ENCODE measurements at regions not wholly inside any gene's neighbourhood (a gene's known extent, or its start where the extent isn't known, plus 50 kb on each side); places are given as distances from the start of the nearest gene placed in this dataset.

GRCh38 chr14:81837304-81837703, 303.7 kb upstream of the SEL1L start:
- Histone ChIP-seq H3K4me3 (replicated peaks; ENCODE audit: insufficient read depth, low read length) (no peak overlapping the region), H3K27ac (replicated peaks) (peak overlapping the region; percentile 27; the same call in 1 of the 2 replicates), H3K27me3 (ENCODE audit: insufficient read depth, poor library complexity, severe bottlenecking) (no peaks in the 10 kb centered on the region)
- TF ChIP-seq POLR2AphosphoS5 (IDR thresholded peaks at IDR 0.05; ENCODE audit: low read depth) (0 out of 2 replicates have a peak, but pooled peaks have one; percentile 37), SPI1 (IDR thresholded peaks at IDR 0.05; ENCODE audit: borderline replicate concordance, low read depth) (peak; percentile 82)
- TF ChIP-seq, protein P1, sequence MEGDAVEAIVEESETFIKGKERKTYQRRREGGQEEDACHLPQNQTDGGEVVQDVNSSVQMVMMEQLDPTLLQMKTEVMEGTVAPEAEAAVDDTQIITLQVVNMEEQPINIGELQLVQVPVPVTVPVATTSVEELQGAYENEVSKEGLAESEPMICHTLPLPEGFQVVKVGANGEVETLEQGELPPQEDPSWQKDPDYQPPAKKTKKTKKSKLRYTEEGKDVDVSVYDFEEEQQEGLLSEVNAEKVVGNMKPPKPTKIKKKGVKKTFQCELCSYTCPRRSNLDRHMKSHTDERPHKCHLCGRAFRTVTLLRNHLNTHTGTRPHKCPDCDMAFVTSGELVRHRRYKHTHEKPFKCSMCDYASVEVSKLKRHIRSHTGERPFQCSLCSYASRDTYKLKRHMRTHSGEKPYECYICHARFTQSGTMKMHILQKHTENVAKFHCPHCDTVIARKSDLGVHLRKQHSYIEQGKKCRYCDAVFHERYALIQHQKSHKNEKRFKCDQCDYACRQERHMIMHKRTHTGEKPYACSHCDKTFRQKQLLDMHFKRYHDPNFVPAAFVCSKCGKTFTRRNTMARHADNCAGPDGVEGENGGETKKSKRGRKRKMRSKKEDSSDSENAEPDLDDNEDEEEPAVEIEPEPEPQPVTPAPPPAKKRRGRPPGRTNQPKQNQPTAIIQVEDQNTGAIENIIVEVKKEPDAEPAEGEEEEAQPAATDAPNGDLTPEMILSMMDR (IDR thresholded peaks at IDR 0.05; ENCODE audit: insufficient read depth, low read length): no peak
- DNase-seq (ENCODE audit: low read depth in 1 of 2, low spot score in 1 of 2): peak; percentile 69 to 75

GRCh38 chr14:81839056-81839455, 305.4 kb upstream of the SEL1L start:
- Histone ChIP-seq H3K27me3 (ENCODE audit: insufficient read depth, poor library complexity, severe bottlenecking) (no peaks in the 10 kb centered on the region), H3K27ac (replicated peaks) (no peak overlapping the region), H3K4me3 (replicated peaks; ENCODE audit: insufficient read depth, low read length) (no peak overlapping the region)
- DNase-seq (ENCODE audit: low read depth in 1 of 2, low spot score in 1 of 2): no peak
- no peak for TF ChIP-seq POLR2AphosphoS5 (IDR thresholded peaks at IDR 0.05; ENCODE audit: low read depth)
- TF ChIP-seq GABPA (IDR thresholded peaks at IDR 0.05; ENCODE audit: low read depth): no peak
- no peak for TF ChIP-seq SPI1 (IDR thresholded peaks at IDR 0.05; ENCODE audit: borderline replicate concordance, low read depth)
- TF ChIP-seq, protein P1 (IDR thresholded peaks at IDR 0.05; ENCODE audit: insufficient read depth, low read length): no peak
- TF ChIP-seq, protein P2, sequence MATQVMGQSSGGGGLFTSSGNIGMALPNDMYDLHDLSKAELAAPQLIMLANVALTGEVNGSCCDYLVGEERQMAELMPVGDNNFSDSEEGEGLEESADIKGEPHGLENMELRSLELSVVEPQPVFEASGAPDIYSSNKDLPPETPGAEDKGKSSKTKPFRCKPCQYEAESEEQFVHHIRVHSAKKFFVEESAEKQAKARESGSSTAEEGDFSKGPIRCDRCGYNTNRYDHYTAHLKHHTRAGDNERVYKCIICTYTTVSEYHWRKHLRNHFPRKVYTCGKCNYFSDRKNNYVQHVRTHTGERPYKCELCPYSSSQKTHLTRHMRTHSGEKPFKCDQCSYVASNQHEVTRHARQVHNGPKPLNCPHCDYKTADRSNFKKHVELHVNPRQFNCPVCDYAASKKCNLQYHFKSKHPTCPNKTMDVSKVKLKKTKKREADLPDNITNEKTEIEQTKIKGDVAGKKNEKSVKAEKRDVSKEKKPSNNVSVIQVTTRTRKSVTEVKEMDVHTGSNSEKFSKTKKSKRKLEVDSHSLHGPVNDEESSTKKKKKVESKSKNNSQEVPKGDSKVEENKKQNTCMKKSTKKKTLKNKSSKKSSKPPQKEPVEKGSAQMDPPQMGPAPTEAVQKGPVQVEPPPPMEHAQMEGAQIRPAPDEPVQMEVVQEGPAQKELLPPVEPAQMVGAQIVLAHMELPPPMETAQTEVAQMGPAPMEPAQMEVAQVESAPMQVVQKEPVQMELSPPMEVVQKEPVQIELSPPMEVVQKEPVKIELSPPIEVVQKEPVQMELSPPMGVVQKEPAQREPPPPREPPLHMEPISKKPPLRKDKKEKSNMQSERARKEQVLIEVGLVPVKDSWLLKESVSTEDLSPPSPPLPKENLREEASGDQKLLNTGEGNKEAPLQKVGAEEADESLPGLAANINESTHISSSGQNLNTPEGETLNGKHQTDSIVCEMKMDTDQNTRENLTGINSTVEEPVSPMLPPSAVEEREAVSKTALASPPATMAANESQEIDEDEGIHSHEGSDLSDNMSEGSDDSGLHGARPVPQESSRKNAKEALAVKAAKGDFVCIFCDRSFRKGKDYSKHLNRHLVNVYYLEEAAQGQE (IDR thresholded peaks at IDR 0.05; ENCODE audit: insufficient replicate concordance, low read depth): no peak

GRCh38 chr14:81841346-81841745, 307.7 kb upstream of the SEL1L start:
- Histone ChIP-seq H3K4me3 (replicated peaks; ENCODE audit: insufficient read depth, low read length) (no peak overlapping the region), H3K27me3 (ENCODE audit: insufficient read depth, poor library complexity, severe bottlenecking) (no peaks in the 10 kb centered on the region), H3K27ac (replicated peaks) (no peak overlapping the region)
- TF ChIP-seq POLR2AphosphoS5 (IDR thresholded peaks at IDR 0.05; ENCODE audit: low read depth) (no peak), GABPA (IDR thresholded peaks at IDR 0.05; ENCODE audit: low read depth) (no peak), SPI1 (IDR thresholded peaks at IDR 0.05; ENCODE audit: borderline replicate concordance, low read depth) (no peak)
- TF ChIP-seq, protein P2 (IDR thresholded peaks at IDR 0.05; ENCODE audit: insufficient replicate concordance, low read depth): no peak
- TF ChIP-seq, protein P1 (IDR thresholded peaks at IDR 0.05; ENCODE audit: insufficient read depth, low read length): no peak
- no peak for DNase-seq (ENCODE audit: low read depth in 1 of 2, low spot score in 1 of 2)

- peak; percentile 87 for TF ChIP-seq SPI1 (IDR thresholded peaks at IDR 0.05; ENCODE audit: borderline replicate concordance, low read depth)
- TF ChIP-seq GABPA (IDR thresholded peaks at IDR 0.05; ENCODE audit: low read depth): no peak
- peak; percentile 71 to 77 for DNase-seq (ENCODE audit: low read depth in 1 of 2, low spot score in 1 of 2)
- Histone ChIP-seq H3K4me3 (replicated peaks; ENCODE audit: insufficient read depth, low read length) (no peak overlapping the region), H3K27me3 (ENCODE audit: insufficient read depth, poor library complexity, severe bottlenecking) (no peaks in the 10 kb centered on the region), H3K27ac (replicated peaks) (peak overlapping the region; percentile 57)
Observed at GRCh38 chr14:81849714-81850113, 316.1 kb upstream of the SEL1L start.
